Suprapubic skin (tissue), 3 donors: ENCODE measurements at regions not wholly inside any gene's neighbourhood (a gene's known extent, or its start where the extent isn't known, plus 50 kb on each side); places are given as distances from the start of the nearest gene placed in this dataset.

Experiments
- EP300 ChIP-seq: sonication (generic); formaldehyde crosslinking; IDR thresholded peaks from one replicate; pipeline ENCODE4 v1.6.1; 2017; ENCODE audit warnings: antibody characterized with exemption
- POLR2A ChIP-seq, 2 donors: fragments of 450-650 bp; IDR thresholded peaks; one replicate each; pipeline ENCODE4 v1.6.1; 2017; ENCODE audit warnings: antibody characterized with exemption in 2 of 2, mild to moderate bottlenecking in 2 of 2, moderate library complexity in 2 of 2
- TF ChIP-seq, protein P1 (sequence below), 2 donors: fragments of 200-600 bp in 1 of 2; fragments of 450-650 bp in 1 of 2; sonication (generic) in 1 of 2; IDR thresholded peaks; one replicate each; pipeline ENCODE4 v1.5.1; 2016 to 2019; ENCODE audit warnings: antibody characterized with exemption in 2 of 2, mild to moderate bottlenecking in 1 of 2, moderate library complexity in 1 of 2

DNA sequence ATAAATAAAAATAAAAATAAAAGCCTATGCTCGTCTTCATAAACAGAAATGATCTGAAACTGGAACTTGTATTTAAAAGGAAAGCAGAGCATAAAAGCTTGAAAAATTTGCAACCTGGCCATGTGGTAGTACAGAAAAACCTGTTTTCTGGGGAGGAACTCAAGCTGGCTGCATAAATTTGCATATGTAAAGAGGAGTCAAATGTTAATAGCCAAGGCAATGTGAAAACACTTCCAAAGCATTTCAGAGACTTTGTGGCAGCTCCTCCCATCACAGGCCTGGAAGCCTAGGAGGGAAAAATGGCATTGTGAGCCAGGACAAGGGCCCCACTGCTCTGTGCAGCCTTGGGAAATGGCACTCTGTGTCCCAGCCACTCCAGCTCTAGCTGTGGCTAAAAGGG is 727.9 kb upstream of the DIAPH2 start:
- TF ChIP-seq, protein P1, sequence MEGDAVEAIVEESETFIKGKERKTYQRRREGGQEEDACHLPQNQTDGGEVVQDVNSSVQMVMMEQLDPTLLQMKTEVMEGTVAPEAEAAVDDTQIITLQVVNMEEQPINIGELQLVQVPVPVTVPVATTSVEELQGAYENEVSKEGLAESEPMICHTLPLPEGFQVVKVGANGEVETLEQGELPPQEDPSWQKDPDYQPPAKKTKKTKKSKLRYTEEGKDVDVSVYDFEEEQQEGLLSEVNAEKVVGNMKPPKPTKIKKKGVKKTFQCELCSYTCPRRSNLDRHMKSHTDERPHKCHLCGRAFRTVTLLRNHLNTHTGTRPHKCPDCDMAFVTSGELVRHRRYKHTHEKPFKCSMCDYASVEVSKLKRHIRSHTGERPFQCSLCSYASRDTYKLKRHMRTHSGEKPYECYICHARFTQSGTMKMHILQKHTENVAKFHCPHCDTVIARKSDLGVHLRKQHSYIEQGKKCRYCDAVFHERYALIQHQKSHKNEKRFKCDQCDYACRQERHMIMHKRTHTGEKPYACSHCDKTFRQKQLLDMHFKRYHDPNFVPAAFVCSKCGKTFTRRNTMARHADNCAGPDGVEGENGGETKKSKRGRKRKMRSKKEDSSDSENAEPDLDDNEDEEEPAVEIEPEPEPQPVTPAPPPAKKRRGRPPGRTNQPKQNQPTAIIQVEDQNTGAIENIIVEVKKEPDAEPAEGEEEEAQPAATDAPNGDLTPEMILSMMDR (IDR thresholded peaks at IDR 0.05): no peak
- no peak for TF ChIP-seq EP300
- TF ChIP-seq POLR2A (IDR thresholded peaks at IDR 0.05): no peak
